ENCODE measurements at regions not wholly inside any gene's neighbourhood (a gene's known extent, or its start where the extent isn't known, plus 50 kb on each side); places are given as distances from the start of the nearest gene placed in this dataset.

DNA sequence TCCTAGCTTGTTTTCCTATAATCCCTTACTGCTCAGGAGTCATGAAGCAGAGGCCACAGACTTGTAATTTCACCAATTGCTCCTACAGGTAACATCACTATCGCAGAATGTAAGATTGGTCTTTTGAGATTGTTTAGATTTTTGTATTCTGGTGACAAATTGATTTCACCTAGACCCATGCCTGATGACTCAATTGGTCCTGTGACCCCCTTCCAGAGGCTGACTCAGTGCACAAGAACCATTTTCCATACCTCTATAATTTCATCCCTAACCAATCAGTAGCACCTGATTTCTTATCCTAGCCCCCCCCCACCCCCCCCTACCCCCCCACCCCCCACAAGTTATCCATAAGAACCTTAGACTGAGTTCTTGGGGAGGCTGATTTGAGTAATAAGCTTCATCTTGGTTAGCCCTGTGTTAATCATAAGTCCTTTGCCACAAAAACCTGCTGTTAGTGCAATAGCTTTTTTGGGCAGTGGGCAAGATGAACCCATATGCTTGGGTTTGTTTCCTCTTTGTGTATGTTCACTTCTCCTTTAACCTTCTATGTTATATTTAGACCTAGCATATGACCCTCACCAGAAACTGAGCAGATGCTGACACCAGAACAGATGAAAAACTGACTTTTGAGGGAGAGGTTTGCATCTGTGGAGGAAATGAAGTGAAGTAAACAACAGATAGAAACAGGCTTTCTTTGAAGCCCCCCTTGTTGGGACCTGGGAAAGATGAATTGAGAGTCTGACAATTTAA is 187.1 kb downstream of the KIF20B start:
- no peaks in the 10 kb centered on the region for H3K9me3 ChIP-seq (ENCODE audit: control insufficient read depth, insufficient read depth, low read length)
- no peak overlapping the region for H3K4me3 ChIP-seq (ENCODE audit: low read depth, low read length)
- no peak overlapping the region for H3K9ac ChIP-seq (ENCODE audit: low read depth, low read length)

DNA sequence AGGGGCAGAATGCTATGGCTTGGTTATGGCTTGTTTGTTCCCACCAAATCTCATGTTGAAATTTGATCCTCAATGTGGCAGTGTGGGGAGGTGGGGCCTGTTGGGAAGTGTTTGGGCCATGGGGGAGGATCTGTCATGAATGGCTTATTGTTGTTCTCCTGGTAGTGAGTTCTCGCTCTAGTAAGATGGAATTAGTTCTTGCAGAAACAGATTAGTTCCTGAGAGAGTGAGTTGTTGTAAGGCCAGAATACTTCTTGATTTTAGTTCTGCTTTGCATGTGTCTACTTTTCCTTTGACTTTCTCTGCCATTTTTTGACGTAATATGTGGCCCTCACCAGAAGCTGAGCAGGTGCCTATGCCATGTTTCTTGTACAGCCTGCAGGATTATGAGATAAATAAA is 188.2 kb downstream of the KIF20B start:
- Histone ChIP-seq H3K9me3 (ENCODE audit: control insufficient read depth, insufficient read depth, low read length) (no peaks in the 10 kb centered on the region), H3K27me3 (ENCODE audit: control insufficient read depth, insufficient read depth, low read length) (no peaks in the 10 kb centered on the region), H3K4me1 (ENCODE audit: control insufficient read depth, insufficient read depth, low read length) (peaks cover 11% of the 10 kb centered on the region), H3K4me3 (ENCODE audit: low read depth, low read length) (no peak overlapping the region), H3K9ac (ENCODE audit: low read depth, low read length) (no peak overlapping the region), H3K36me3 (ENCODE audit: control insufficient read depth, insufficient read depth, low read length) (no peaks in the 10 kb centered on the region)

More for the DNA sequence above, 187.1 kb downstream of the KIF20B start:
- no peaks in the 10 kb centered on the region for H3K27me3 ChIP-seq (ENCODE audit: control insufficient read depth, insufficient read depth, low read length)
- H3K36me3 ChIP-seq (ENCODE audit: control insufficient read depth, insufficient read depth, low read length) = no peaks in the 10 kb centered on the region
- peaks cover 11% of the 10 kb centered on the region for H3K4me1 ChIP-seq (ENCODE audit: control insufficient read depth, insufficient read depth, low read length)

DNA sequence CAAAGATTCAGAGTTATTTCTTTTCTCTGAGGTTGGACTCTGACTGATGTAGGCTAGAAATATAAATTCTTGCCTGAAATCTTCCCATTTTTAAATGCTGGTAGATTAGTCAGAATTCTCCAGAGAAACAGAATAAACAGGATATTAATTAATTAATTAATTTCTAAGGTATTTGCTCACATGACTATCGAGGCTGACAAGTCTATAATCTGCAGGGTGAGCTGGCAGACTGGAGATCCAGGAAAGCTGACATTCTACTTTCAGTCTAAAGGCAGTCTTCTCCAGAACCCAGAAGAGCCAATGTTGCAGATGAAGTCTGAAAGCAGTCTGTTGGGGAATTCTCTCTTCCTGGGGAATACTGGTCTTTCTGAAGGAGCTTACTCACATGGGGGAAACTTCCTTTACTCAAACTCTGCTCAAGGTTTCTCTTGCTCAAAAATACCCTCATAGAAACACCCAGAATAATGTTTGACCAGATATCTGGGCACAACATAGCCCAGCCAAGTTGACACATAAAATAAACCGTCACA is 189.7 kb downstream of the KIF20B start:
- no peaks in the 10 kb centered on the region for H3K27me3 ChIP-seq (ENCODE audit: control insufficient read depth, insufficient read depth, low read length)
- no peaks in the 10 kb centered on the region for H3K36me3 ChIP-seq (ENCODE audit: control insufficient read depth, insufficient read depth, low read length)
- H3K9me3 ChIP-seq (ENCODE audit: control insufficient read depth, insufficient read depth, low read length) = no peaks in the 10 kb centered on the region
- H3K4me3 ChIP-seq (ENCODE audit: low read depth, low read length) = no peak overlapping the region
- H3K9ac ChIP-seq (ENCODE audit: low read depth, low read length) = no peak overlapping the region
- H3K4me1 ChIP-seq (ENCODE audit: control insufficient read depth, insufficient read depth, low read length) = peaks cover 11% of the 10 kb centered on the region

DNA sequence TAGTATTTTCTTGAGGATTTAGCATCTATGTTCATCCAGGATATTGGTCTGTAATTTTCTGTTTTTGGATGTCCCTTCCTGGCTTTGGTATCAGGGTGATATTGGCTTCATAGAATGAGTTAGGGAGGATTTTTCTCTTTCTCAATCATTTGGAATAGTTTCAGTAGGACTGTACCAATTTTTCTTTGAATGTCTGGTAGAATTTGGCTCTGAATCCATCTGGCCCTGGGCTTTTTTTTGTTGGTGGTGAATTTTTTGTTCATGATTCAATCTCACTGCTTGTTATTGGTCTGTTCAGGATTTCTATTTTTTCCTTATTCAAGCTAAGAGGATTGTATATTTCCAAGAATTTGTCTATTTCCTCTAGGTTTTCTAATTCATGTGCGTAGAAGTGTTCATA is 192.7 kb downstream of the KIF20B start:
- Histone ChIP-seq H3K4me3 (ENCODE audit: low read depth, low read length) (no peak overlapping the region), H3K27me3 (ENCODE audit: control insufficient read depth, insufficient read depth, low read length) (no peaks in the 10 kb centered on the region), H3K4me1 (ENCODE audit: control insufficient read depth, insufficient read depth, low read length) (no peaks in the 10 kb centered on the region), H3K36me3 (ENCODE audit: control insufficient read depth, insufficient read depth, low read length) (no peaks in the 10 kb centered on the region), H3K9ac (ENCODE audit: low read depth, low read length) (no peak overlapping the region), H3K9me3 (ENCODE audit: control insufficient read depth, insufficient read depth, low read length) (no peaks in the 10 kb centered on the region)

DNA sequence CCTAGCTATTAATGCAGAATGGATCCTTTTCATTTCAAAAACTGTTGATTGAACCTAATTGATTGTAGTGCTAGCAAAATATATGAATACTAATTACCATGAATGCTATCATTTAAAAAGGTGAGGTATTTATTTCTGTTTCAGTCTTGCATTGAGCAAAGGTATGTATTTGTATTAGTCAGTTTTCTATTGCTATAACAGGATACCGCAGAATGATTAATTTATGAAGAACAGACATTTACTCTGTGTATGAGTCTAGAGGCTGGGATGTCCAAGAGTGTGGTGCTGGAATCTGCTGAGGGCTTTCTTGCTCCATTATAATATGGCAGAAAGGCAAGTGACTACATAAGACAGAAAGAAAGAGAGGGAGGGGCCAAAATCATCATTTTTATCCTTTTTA is 199.2 kb downstream of the KIF20B start:
- Histone ChIP-seq H3K27me3 (ENCODE audit: control insufficient read depth, insufficient read depth, low read length) (no peaks in the 10 kb centered on the region), H3K4me3 (ENCODE audit: low read depth, low read length) (no peak overlapping the region), H3K36me3 (ENCODE audit: control insufficient read depth, insufficient read depth, low read length) (no peaks in the 10 kb centered on the region), H3K4me1 (ENCODE audit: control insufficient read depth, insufficient read depth, low read length) (no peaks in the 10 kb centered on the region), H3K9me3 (ENCODE audit: control insufficient read depth, insufficient read depth, low read length) (no peaks in the 10 kb centered on the region), H3K9ac (ENCODE audit: low read depth, low read length) (no peak overlapping the region)

DNA sequence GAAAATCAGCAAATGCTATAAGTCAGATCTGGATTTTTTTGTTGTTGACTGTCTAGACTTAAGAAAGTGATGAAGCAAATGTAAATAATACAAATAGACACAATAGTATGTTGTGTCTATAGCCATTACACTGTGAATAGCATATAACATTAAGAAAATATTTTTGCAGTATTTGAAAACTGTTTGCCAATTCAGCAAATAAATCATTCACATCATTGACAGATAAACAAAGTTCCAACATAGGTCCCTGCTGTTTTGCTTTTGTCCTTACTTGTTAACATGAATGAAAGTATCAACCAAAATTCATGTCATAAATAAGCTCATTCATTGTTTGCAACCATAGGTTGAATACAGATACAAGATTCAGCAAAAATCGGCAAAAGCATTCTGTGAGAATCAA is 200.5 kb downstream of the KIF20B start:
- Histone ChIP-seq H3K27me3 (ENCODE audit: control insufficient read depth, insufficient read depth, low read length) (no peaks in the 10 kb centered on the region), H3K4me1 (ENCODE audit: control insufficient read depth, insufficient read depth, low read length) (no peaks in the 10 kb centered on the region), H3K4me3 (ENCODE audit: low read depth, low read length) (no peak overlapping the region), H3K36me3 (ENCODE audit: control insufficient read depth, insufficient read depth, low read length) (no peaks in the 10 kb centered on the region), H3K9ac (ENCODE audit: low read depth, low read length) (no peak overlapping the region), H3K9me3 (ENCODE audit: control insufficient read depth, insufficient read depth, low read length) (no peaks in the 10 kb centered on the region)

DNA sequence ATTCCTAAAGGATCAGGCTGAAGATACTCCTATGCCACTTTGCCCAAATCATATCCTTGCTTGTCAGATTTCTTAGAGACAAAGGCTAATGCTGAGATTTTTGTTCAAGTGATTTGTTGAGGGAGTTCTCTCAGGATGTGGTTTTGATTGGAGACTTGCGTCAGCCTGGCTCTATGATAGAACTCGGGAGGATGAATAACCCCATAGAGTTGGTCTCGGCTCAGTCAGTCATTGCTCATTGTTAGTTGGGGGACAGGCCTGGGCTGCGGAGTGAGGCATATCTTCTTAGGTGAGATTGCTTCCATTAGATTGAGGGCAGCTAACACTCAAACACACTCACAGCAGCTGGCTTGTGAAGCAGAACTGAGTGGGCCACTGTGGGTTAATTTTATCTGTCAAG is 203.4 kb downstream of the KIF20B start:
- H3K9ac ChIP-seq (ENCODE audit: low read depth, low read length) = no peak overlapping the region
- H3K36me3 ChIP-seq (ENCODE audit: control insufficient read depth, insufficient read depth, low read length) = no peaks in the 10 kb centered on the region
- H3K9me3 ChIP-seq (ENCODE audit: control insufficient read depth, insufficient read depth, low read length) = no peaks in the 10 kb centered on the region
- H3K4me1 ChIP-seq (ENCODE audit: control insufficient read depth, insufficient read depth, low read length) = no peaks in the 10 kb centered on the region
- H3K27me3 ChIP-seq (ENCODE audit: control insufficient read depth, insufficient read depth, low read length) = no peaks in the 10 kb centered on the region
- no peak overlapping the region for H3K4me3 ChIP-seq (ENCODE audit: low read depth, low read length)

DNA sequence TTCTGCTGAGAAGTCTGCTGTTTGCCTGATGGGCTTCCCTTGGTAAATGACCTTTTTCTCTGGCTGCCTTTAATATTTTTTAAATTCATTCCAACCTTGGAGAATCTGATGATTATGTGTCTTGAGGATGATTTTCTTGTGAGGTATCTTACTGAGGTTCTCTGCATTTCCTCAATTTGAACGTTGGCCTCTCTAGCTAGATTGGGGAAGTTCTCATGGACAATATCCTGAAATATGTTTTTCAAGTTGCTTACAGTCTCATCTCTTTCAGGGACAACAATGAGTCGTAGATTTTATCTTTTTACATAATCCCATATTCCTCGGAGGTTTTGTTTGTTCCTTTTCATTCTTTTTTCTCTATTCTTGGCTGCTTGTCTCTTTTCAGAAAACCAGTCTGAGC is 208.4 kb downstream of the KIF20B start:
- H3K9me3 ChIP-seq (ENCODE audit: control insufficient read depth, insufficient read depth, low read length) = no peaks in the 10 kb centered on the region
- H3K36me3 ChIP-seq (ENCODE audit: control insufficient read depth, insufficient read depth, low read length) = no peaks in the 10 kb centered on the region
- H3K9ac ChIP-seq (ENCODE audit: low read depth, low read length) = no peak overlapping the region
- H3K4me3 ChIP-seq (ENCODE audit: low read depth, low read length) = no peak overlapping the region
- no peaks in the 10 kb centered on the region for H3K27me3 ChIP-seq (ENCODE audit: control insufficient read depth, insufficient read depth, low read length)
- H3K4me1 ChIP-seq (ENCODE audit: control insufficient read depth, insufficient read depth, low read length) = no peaks in the 10 kb centered on the region

DNA sequence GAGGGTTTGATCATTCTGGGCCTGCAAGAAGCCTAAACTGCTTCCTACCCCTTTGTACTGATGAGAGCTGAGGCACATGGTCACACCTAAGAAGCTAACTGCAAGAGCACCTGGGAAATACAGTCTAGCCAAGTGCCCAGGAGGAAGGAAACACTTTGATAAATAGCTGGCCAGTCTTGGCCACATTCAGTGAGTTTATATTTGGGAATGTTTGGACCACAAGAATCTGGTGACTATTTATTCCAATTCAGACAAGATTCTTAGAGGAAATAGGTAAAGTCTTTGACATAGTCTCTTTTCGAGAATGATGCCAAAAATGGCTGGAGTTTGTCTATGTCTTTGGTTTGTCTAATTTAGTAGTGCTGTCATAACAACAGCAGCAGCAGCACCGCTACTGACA is 213.6 kb downstream of the KIF20B start:
- Histone ChIP-seq H3K36me3 (ENCODE audit: control insufficient read depth, insufficient read depth, low read length) (no peaks in the 10 kb centered on the region), H3K9ac (ENCODE audit: low read depth, low read length) (no peak overlapping the region)

DNA sequence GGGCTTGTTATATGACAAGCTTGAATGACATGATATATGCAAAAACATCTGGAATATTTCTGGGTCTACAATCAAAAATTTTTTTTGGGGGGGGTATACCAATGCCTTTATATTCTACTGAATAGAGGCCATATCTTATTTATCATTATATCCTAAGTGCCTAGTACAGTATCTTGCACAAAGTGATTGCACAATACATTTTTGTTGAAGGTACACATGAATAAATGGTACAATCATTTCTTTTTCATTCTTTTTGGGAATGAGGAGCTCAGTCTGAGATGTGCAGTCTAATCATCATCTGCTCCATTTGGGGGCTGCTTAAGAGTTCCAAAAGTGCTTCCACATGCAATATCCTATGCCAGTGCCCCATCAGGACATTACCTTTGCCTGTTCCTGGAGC is 214.6 kb downstream of the KIF20B start:
- Histone ChIP-seq H3K36me3 (ENCODE audit: control insufficient read depth, insufficient read depth, low read length) (no peaks in the 10 kb centered on the region), H3K4me1 (ENCODE audit: control insufficient read depth, insufficient read depth, low read length) (no peaks in the 10 kb centered on the region)

More for the DNA sequence above, 213.6 kb downstream of the KIF20B start:
- Histone ChIP-seq H3K4me1 (ENCODE audit: control insufficient read depth, insufficient read depth, low read length) (no peaks in the 10 kb centered on the region), H3K9me3 (ENCODE audit: control insufficient read depth, insufficient read depth, low read length) (no peaks in the 10 kb centered on the region), H3K27me3 (ENCODE audit: control insufficient read depth, insufficient read depth, low read length) (no peaks in the 10 kb centered on the region), H3K4me3 (ENCODE audit: low read depth, low read length) (no peak overlapping the region)

DNA sequence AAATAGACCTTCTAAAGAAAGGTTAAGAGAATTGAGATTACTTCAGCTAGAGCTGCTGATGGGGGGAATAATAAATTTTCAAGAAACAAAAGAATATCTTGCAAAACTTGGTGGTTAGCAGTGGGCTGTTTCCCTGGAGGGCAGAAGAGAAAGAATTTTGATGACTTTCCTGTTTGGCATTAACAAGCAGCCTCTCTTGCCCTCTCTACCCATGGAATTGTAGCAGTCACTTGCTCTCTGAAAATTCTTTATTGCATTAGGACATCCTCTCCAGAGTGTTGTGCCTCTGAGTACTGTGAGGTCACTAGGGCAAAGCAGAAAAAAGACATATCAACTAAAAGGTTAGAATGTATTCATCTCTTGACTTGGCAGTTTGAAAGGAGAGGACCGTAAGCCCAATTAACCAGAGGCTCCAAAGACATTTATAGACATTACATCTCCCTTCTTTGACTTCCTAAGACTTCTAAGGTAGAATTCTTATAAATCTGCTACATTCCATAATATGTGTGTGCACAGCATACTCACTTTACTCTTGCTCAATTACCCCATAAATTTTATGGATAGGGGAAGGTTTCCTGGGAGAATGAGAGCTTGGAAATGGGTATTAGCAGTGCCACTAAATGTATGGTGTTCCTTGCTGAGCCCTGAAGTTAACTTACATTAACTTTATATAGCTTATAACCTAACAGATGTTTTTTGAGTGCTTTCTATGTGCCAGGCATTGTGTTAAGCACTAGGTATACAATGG is 215.3 kb downstream of the KIF20B start:
- H3K4me1 ChIP-seq (ENCODE audit: control insufficient read depth, insufficient read depth, low read length) = no peaks in the 10 kb centered on the region

More for the DNA sequence above, 214.6 kb downstream of the KIF20B start:
- no peak overlapping the region for H3K4me3 ChIP-seq (ENCODE audit: low read depth, low read length)
- H3K27me3 ChIP-seq (ENCODE audit: control insufficient read depth, insufficient read depth, low read length) = no peaks in the 10 kb centered on the region
- H3K9ac ChIP-seq (ENCODE audit: low read depth, low read length) = no peak overlapping the region
- H3K9me3 ChIP-seq (ENCODE audit: control insufficient read depth, insufficient read depth, low read length) = no peaks in the 10 kb centered on the region

DNA sequence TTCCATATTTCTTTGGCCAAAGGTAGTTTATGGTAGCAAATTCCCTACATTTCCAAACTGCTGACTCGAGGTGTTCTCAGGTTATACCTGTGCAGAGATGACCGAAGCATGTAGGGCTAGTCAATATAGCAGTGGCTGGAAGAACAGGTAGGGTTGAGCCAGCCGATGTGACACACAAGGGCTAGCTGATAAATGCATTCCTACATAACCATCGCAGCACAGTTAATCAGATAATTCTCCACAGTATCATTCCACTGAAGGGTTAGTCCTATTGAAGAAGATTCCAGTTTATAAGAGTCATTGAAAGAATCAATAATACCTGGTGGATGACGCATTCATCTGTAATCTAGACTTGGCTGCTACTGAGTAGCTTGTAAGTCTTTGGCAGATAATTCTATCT is 220.0 kb downstream of the KIF20B start:
- no peak overlapping the region for H3K9ac ChIP-seq (ENCODE audit: low read depth, low read length)
- no peaks in the 10 kb centered on the region for H3K4me1 ChIP-seq (ENCODE audit: control insufficient read depth, insufficient read depth, low read length)
- no peaks in the 10 kb centered on the region for H3K36me3 ChIP-seq (ENCODE audit: control insufficient read depth, insufficient read depth, low read length)

More for the DNA sequence above, 215.3 kb downstream of the KIF20B start:
- Histone ChIP-seq H3K9ac (ENCODE audit: low read depth, low read length) (no peak overlapping the region), H3K36me3 (ENCODE audit: control insufficient read depth, insufficient read depth, low read length) (no peaks in the 10 kb centered on the region), H3K27me3 (ENCODE audit: control insufficient read depth, insufficient read depth, low read length) (no peaks in the 10 kb centered on the region), H3K9me3 (ENCODE audit: control insufficient read depth, insufficient read depth, low read length) (no peaks in the 10 kb centered on the region), H3K4me3 (ENCODE audit: low read depth, low read length) (no peak overlapping the region)

More for the DNA sequence above, 220.0 kb downstream of the KIF20B start:
- Histone ChIP-seq H3K27me3 (ENCODE audit: control insufficient read depth, insufficient read depth, low read length) (no peaks in the 10 kb centered on the region), H3K4me3 (ENCODE audit: low read depth, low read length) (no peak overlapping the region), H3K9me3 (ENCODE audit: control insufficient read depth, insufficient read depth, low read length) (no peaks in the 10 kb centered on the region)
